Immature natural killer cell (primary cell): ENCODE measurements at regions not wholly inside any gene's neighbourhood (a gene's known extent, or its start where the extent isn't known, plus 50 kb on each side); places are given as distances from the start of the nearest gene placed in this dataset.

Experiments used
- DNase-seq, 3 donors: peaks; one replicate each; pipeline ENCODE4 v3.0.0; 2022; ENCODE audit warnings: mixed read lengths in 1 of 3
- H3K27ac Mint-ChIP-seq, 6 donors: one replicate each; pipeline ENCODE4 v1.8.0; 2020; ENCODE audit warnings: mixed read lengths in 6 of 6, mild to moderate bottlenecking in 5 of 6, inconsistent platforms in 4 of 6, moderate library complexity in 3 of 6
- H3K27me3 Mint-ChIP-seq, 3 donors: one replicate each; pipeline ENCODE4 v1.8.0; 2020 to 2021; ENCODE audit warnings: low read depth in 3 of 3, mild to moderate bottlenecking in 3 of 3, mixed read lengths in 3 of 3, moderate library complexity in 3 of 3, inconsistent platforms in 1 of 3
- H3K36me3 Mint-ChIP-seq, 3 donors: one replicate each; pipeline ENCODE4 v1.8.0; 2020; ENCODE audit warnings: mixed read lengths in 3 of 3, inconsistent platforms in 2 of 3, mild to moderate bottlenecking in 2 of 3
- H3K4me1 Mint-ChIP-seq, 2 donors: one replicate each; pipeline ENCODE4 v1.8.0; 2020; ENCODE audit warnings: inconsistent platforms in 2 of 2, mild to moderate bottlenecking in 2 of 2, mixed read lengths in 2 of 2, moderate library complexity in 1 of 2
- H3K4me3 Mint-ChIP-seq, 5 donors: one replicate each; pipeline ENCODE4 v1.8.0; 2020; ENCODE audit warnings: mild to moderate bottlenecking in 5 of 5, mixed read lengths in 5 of 5, inconsistent platforms in 3 of 5, moderate library complexity in 3 of 5
- H3K9me3 Mint-ChIP-seq, 6 donors: one replicate each; pipeline ENCODE4 v1.8.0; 2020; ENCODE audit warnings: mild to moderate bottlenecking in 6 of 6, mixed read lengths in 6 of 6, inconsistent platforms in 4 of 6, moderate library complexity in 3 of 6

GRCh38 chr3:178420033-178420432, 116.2 kb upstream of the KCNMB2 start:
- DNase-seq, result no peak
- peaks cover 0 to 4% (median 0%) of the 10 kb centered on the region in 3 donors for H3K27me3 Mint-ChIP-seq
- no peaks in the 10 kb centered on the region for H3K4me1 Mint-ChIP-seq
- H3K9me3 Mint-ChIP-seq, result peaks cover 0 to 2% (median 0%) of the 10 kb centered on the region in 6 donors
- no peak overlapping the region for H3K27ac Mint-ChIP-seq
- H3K36me3 Mint-ChIP-seq, result no peaks in the 10 kb centered on the region
- H3K4me3 Mint-ChIP-seq, result no peak overlapping the region

DNA sequence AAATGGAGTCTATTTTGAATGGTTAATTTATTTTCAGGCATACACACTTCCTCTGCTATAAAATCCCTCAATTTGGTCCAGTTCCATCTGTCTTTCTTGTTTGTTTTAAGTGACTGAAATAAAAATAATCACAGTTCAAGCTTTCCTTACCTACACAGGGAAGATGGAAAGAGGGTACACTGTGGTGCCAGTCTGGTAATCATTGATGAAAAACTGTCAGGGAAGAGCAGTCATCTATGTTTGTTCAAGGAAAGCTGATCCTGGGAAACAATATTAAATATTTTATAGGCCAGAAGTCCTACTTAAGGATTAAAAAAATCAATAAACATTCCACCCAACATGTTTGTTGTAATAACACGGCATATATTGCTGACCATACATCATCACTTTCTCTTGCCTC, 115.2 kb upstream of the KCNMB2 start:
- Mint-ChIP-seq H3K4me1 (no peaks in the 10 kb centered on the region), H3K27ac (no peak overlapping the region), H3K9me3 (peaks cover 0 to 2% (median 0%) of the 10 kb centered on the region in 6 donors), H3K4me3 (no peak overlapping the region), H3K27me3 (peaks cover 0 to 6% (median 0%) of the 10 kb centered on the region in 3 donors), H3K36me3 (no peaks in the 10 kb centered on the region)
- DNase-seq, result no peak

GRCh38 chr3:178422406-178422805, 113.8 kb upstream of the KCNMB2 start:
- Mint-ChIP-seq H3K4me3 (no peak overlapping the region), H3K36me3 (no peaks in the 10 kb centered on the region), H3K9me3 (peaks cover 0 to 2% (median 0%) of the 10 kb centered on the region in 6 donors), H3K27me3 (peaks cover 0 to 8% (median 0%) of the 10 kb centered on the region in 3 donors), H3K27ac (no peak overlapping the region), H3K4me1 (no peaks in the 10 kb centered on the region)
- DNase-seq, result no peak

DNA sequence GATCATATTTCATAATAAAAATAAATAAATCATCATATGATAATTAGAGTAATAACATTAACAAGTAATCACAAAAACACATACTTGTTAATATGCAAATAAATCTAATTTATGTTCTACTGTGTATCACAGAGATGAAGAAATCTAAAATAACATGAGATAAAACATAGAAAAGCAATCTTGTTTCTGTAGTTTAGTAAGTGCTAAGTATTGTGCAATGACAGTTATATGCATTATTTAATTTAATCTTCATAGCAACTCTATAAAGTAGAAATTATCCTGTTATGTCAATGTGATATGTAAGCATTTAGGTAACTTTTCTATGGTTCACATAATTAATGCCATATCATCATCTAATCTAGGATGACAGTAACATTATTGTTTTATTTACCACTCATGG, 108.2 kb upstream of the KCNMB2 start:
- no peaks in the 10 kb centered on the region for H3K36me3 Mint-ChIP-seq
- peaks cover 0 to 13% (median 0%) of the 10 kb centered on the region in 3 donors for H3K27me3 Mint-ChIP-seq
- H3K4me1 Mint-ChIP-seq, result no peaks in the 10 kb centered on the region
- peaks cover 0 to 2% (median 0%) of the 10 kb centered on the region in 6 donors for H3K9me3 Mint-ChIP-seq
- no peak overlapping the region for H3K4me3 Mint-ChIP-seq
- DNase-seq, result no peak
- H3K27ac Mint-ChIP-seq, result no peak overlapping the region

- H3K9me3 Mint-ChIP-seq, result peaks cover 0 to 3% (median 0%) of the 10 kb centered on the region in 6 donors
- no peaks in the 10 kb centered on the region for H3K36me3 Mint-ChIP-seq
- DNase-seq, result no peak
- H3K4me1 Mint-ChIP-seq, result no peaks in the 10 kb centered on the region
- H3K4me3 Mint-ChIP-seq, result no peak overlapping the region
- peaks cover 0 to 7% (median 0%) of the 10 kb centered on the region in 3 donors for H3K27me3 Mint-ChIP-seq
- H3K27ac Mint-ChIP-seq, result no peak overlapping the region
Measured at GRCh38 chr3:178434206-178434805, 101.9 kb upstream of the KCNMB2 start.

DNA sequence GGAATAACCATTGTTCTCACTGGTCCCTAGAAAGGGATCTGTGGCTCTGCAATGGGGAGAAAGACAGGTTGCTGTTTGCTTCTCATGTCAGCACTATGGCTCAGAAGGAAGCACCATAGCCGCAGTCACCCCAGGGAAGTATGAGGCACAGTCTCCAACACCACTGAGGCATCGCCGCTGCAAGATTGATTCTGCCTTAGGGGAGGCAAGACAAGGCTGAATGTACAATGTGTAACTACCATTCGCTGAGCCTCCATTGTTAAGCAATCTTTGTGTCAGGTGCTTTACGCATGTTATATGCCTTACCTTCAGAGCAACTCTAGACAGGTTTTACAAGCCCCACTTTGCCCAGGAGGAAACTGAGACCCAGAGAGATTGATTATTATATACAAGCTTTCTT, 100.7 kb upstream of the KCNMB2 start:
- Mint-ChIP-seq H3K36me3 (no peaks in the 10 kb centered on the region), H3K27me3 (peaks cover 0 to 7% (median 1%) of the 10 kb centered on the region in 3 donors), H3K4me3 (no peak overlapping the region), H3K4me1 (no peaks in the 10 kb centered on the region), H3K27ac (no peak overlapping the region), H3K9me3 (peaks cover 0 to 3% (median 0%) of the 10 kb centered on the region in 6 donors)
- DNase-seq, result no peak

DNA sequence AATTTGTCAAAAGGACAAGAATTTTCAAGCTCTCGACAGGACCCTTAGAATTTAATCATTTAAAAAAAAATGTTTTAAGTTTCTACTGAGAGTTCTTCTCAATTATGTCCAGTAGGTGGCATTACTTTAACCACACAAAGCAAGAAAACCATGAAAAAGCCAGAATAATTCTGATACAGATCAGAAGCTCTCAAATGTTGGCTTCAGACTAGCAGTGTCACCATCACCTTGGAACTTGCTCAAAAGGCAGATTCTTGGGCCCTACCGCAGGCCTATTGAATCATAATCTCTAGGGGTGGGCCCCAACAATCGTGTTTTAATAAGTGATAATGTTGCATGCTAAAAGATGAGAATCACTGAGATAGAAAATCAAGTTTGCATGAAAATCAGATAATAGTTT, 99.5 kb upstream of the KCNMB2 start:
- Mint-ChIP-seq H3K27me3 (peaks cover 0 to 7% (median 1%) of the 10 kb centered on the region in 3 donors), H3K4me1 (no peaks in the 10 kb centered on the region), H3K9me3 (peaks cover 0 to 3% (median 0%) of the 10 kb centered on the region in 6 donors), H3K36me3 (no peaks in the 10 kb centered on the region), H3K27ac (no peak overlapping the region), H3K4me3 (no peak overlapping the region)
- no peak for DNase-seq

DNA sequence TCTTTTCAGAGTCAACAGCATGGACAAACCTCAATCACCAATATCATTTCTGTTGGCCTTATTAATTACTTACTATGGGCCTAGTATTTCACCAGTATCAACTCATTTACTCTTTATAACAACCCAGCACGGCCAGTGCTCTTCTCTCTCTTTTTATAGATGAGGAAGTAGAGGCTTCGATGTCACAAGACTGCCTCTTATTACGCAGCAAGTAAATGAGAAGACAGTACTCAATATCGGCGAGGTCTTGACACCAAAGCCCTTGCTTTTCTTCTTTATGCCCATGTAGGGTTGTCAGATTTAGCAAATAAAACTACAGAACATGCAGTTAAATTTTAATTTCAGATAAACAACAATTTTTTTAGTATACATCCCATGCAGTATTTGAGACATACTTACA, 99.0 kb upstream of the KCNMB2 start:
- no peak for DNase-seq
- Mint-ChIP-seq H3K27ac (no peak overlapping the region), H3K4me1 (no peaks in the 10 kb centered on the region), H3K9me3 (peaks cover 0 to 3% (median 0%) of the 10 kb centered on the region in 6 donors), H3K27me3 (peaks cover 0 to 3% (median 1%) of the 10 kb centered on the region in 3 donors), H3K36me3 (no peaks in the 10 kb centered on the region), H3K4me3 (no peak overlapping the region)

DNA sequence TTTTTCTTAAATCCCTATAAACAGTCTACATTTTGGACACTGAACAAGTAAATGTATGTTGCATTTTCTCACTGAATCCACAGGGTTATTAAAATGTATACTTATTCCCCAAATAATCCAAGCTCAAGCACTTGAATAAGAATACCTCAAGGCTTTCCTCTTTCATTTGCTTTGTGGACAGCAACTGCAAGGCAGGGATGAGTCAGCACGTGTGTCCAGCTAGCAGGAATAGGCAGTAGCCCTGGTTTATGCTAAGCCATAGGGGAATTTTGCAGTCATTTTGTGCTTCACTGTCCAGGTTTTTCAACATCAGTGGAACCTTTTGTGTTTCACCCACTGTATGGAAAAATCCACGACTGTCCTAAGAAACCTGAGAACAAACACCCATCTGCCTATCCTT, 96.7 kb upstream of the KCNMB2 start:
- no peak overlapping the region for H3K27ac Mint-ChIP-seq
- DNase-seq, result no peak
- H3K27me3 Mint-ChIP-seq, result peaks cover 0 to 3% (median 1%) of the 10 kb centered on the region in 3 donors
- no peaks in the 10 kb centered on the region for H3K36me3 Mint-ChIP-seq
- no peaks in the 10 kb centered on the region for H3K9me3 Mint-ChIP-seq
- H3K4me1 Mint-ChIP-seq, result no peaks in the 10 kb centered on the region
- no peak overlapping the region for H3K4me3 Mint-ChIP-seq

GRCh38 chr3:178440043-178440442, 96.2 kb upstream of the KCNMB2 start:
- Mint-ChIP-seq H3K4me3 (no peak overlapping the region), H3K36me3 (no peaks in the 10 kb centered on the region), H3K27me3 (peaks cover 0 to 3% (median 1%) of the 10 kb centered on the region in 3 donors), H3K27ac (no peak overlapping the region), H3K9me3 (no peaks in the 10 kb centered on the region), H3K4me1 (no peaks in the 10 kb centered on the region)
- DNase-seq, result no peak

DNA sequence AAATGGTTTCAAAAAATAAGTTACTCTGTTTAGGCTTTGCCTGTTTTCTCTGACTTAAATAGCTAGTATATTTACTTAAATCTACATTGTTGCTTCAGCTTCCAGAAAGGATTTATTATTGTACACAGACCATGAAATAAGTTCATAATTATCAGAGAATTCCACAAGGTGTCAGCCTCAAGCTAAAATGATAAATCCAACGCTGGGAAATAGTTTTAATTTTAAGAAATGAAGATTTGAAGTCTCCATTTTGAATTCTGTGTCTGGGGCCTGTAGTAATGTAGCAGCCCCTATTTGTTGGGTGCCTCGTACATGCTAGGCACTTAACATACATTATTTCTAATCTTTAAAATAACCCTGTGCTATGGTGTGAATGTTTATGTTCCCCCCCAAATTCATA, 92.6 kb upstream of the KCNMB2 start:
- no peak overlapping the region for H3K4me3 Mint-ChIP-seq
- no peaks in the 10 kb centered on the region for H3K4me1 Mint-ChIP-seq
- no peaks in the 10 kb centered on the region for H3K36me3 Mint-ChIP-seq
- no peak for DNase-seq
- no peak overlapping the region for H3K27ac Mint-ChIP-seq
- H3K9me3 Mint-ChIP-seq, result no peaks in the 10 kb centered on the region
- peaks cover 0 to 9% (median 3%) of the 10 kb centered on the region in 3 donors for H3K27me3 Mint-ChIP-seq

- no peaks in the 10 kb centered on the region for H3K36me3 Mint-ChIP-seq
- no peak overlapping the region for H3K4me3 Mint-ChIP-seq
- H3K9me3 Mint-ChIP-seq, result no peaks in the 10 kb centered on the region
- peaks cover 0 to 6% (median 2%) of the 10 kb centered on the region in 3 donors for H3K27me3 Mint-ChIP-seq
- DNase-seq, result no peak
- H3K27ac Mint-ChIP-seq, result no peak overlapping the region
- no peaks in the 10 kb centered on the region for H3K4me1 Mint-ChIP-seq
Measured at GRCh38 chr3:178445139-178445538, 91.1 kb upstream of the KCNMB2 start.

DNA sequence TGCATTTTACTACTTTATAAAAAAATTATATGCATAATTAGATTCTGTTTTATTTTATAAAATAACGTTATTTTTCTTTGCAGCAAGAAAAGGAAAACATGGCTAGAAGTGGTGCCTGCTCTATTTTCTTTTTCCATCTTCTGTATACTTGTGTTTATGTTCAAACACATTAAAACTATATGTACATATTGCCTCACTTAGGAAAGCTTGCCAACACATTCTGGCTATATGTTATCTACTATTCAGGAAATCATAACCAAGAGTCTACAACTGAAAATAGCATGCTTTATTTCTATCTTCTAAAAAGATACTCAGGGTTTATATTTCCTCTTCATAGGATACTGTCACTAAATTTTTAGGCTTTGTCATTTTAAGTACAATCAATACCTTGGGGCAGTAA, 90.2 kb upstream of the KCNMB2 start:
- H3K9me3 Mint-ChIP-seq, result no peaks in the 10 kb centered on the region
- H3K27me3 Mint-ChIP-seq, result peaks cover 0 to 6% (median 2%) of the 10 kb centered on the region in 3 donors
- no peaks in the 10 kb centered on the region for H3K4me1 Mint-ChIP-seq

DNA sequence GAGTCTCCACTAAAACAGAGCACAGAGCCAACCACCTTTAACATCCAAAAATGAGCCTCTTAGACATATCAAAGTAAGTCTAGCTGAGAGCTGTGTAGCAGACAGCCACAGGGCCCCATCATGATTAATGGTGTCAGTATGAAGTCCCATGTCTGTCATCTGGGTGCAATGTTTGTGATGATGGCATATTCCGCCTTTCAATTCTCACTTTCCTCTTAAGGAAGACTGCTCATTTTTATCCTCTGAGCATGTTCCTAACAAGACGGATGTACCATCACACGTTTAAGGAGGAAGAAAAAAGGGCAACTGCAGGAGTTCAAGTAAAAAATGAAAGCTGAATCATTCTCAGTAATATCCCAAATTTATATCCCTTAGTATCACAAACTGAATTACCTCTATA, 85.8 kb upstream of the KCNMB2 start:
- Mint-ChIP-seq H3K4me1 (no peaks in the 10 kb centered on the region), H3K27ac (no peak overlapping the region), H3K27me3 (peaks cover 0 to 10% (median 3%) of the 10 kb centered on the region in 3 donors), H3K4me3 (no peak overlapping the region), H3K36me3 (no peaks in the 10 kb centered on the region), H3K9me3 (peaks cover 0 to 2% (median 0%) of the 10 kb centered on the region in 6 donors)
- no peak for DNase-seq

More for the DNA sequence above, 90.2 kb upstream of the KCNMB2 start:
- H3K36me3 Mint-ChIP-seq, result no peaks in the 10 kb centered on the region
- no peak overlapping the region for H3K4me3 Mint-ChIP-seq
- no peak for DNase-seq
- no peak overlapping the region for H3K27ac Mint-ChIP-seq

GRCh38 chr3:178451799-178452198, 84.4 kb upstream of the KCNMB2 start:
- DNase-seq, result no peak
- Mint-ChIP-seq H3K27me3 (peaks cover 1 to 7% (median 2%) of the 10 kb centered on the region in 3 donors), H3K4me1 (no peaks in the 10 kb centered on the region), H3K9me3 (peaks cover 0 to 2% (median 0%) of the 10 kb centered on the region in 6 donors), H3K27ac (no peak overlapping the region), H3K36me3 (no peaks in the 10 kb centered on the region), H3K4me3 (no peak overlapping the region)
